ENCODE measurements at regions not wholly inside any gene's neighbourhood (a gene's known extent, or its start where the extent isn't known, plus 50 kb on each side); places are given as distances from the start of the nearest gene placed in this dataset.

DNA sequence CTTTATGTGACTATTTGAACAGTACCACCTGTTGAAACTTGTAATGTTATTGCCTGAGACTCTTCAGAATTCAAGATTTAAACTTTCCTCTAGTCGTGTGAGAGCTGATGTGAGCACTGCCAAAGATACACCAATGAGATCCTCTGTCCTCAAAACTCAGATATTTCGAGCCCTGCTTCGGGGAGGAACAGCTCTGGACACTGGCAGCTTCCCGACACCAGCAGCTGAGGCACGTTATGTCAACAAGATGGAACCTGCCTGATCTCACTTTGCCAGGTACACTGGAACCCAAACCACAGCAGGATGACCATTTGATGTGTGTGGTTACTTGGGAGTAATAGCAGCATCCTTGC is 319.9 kb upstream of the RBMS1 start:
- Mint-ChIP-seq H3K4me3 (ENCODE audit: low read depth) (no peak overlapping the region), H3K36me3 (ENCODE audit: insufficient read depth) (no peaks in the 10 kb centered on the region), H3K4me1 (ENCODE audit: low read depth) (no peaks in the 10 kb centered on the region), H3K27me3 (no peaks in the 10 kb centered on the region), H3K9me3 (ENCODE audit: low read depth) (no peaks in the 10 kb centered on the region), H3K27ac (no peak overlapping the region)
- DNase-seq (ENCODE audit: low spot score, unreplicated experiment), result no peak
- TF ChIP-seq, protein P1, sequence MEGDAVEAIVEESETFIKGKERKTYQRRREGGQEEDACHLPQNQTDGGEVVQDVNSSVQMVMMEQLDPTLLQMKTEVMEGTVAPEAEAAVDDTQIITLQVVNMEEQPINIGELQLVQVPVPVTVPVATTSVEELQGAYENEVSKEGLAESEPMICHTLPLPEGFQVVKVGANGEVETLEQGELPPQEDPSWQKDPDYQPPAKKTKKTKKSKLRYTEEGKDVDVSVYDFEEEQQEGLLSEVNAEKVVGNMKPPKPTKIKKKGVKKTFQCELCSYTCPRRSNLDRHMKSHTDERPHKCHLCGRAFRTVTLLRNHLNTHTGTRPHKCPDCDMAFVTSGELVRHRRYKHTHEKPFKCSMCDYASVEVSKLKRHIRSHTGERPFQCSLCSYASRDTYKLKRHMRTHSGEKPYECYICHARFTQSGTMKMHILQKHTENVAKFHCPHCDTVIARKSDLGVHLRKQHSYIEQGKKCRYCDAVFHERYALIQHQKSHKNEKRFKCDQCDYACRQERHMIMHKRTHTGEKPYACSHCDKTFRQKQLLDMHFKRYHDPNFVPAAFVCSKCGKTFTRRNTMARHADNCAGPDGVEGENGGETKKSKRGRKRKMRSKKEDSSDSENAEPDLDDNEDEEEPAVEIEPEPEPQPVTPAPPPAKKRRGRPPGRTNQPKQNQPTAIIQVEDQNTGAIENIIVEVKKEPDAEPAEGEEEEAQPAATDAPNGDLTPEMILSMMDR (IDR thresholded peaks at IDR 0.05; ENCODE audit: unreplicated experiment), result no peak

DNA sequence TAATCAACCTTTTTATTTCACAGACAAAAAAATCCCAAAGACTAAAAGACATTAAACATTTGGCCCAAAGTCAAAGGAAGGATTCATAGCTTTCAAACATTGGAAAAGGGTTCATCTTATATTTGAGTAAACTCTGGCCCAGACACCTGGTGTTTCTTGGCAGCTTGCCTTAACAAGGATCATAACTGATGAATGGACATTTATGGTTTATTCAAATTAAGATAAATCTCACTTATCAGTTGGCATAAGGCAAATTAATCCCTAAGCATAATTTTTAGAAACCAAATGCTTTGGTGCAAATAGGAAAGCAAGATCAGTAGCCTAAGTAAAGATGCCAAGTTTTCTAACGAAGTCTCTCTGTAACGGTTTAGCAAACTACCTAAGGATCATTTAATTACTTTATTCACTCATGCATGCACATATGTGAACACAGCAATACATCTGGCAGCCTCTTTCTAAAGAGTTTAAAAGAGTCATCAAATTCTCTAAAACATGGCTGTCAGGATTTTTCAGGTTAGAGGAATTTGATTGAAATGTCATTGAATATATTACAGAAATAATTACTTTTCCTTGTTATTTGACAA is 323.4 kb upstream of the RBMS1 start:
- H3K4me3 Mint-ChIP-seq (ENCODE audit: low read depth), result no peak overlapping the region
- TF ChIP-seq, protein P1 (IDR thresholded peaks at IDR 0.05; ENCODE audit: unreplicated experiment), result no peak
- no peaks in the 10 kb centered on the region for H3K4me1 Mint-ChIP-seq (ENCODE audit: low read depth)
- no peak overlapping the region for H3K27ac Mint-ChIP-seq
- no peaks in the 10 kb centered on the region for H3K9me3 Mint-ChIP-seq (ENCODE audit: low read depth)
- H3K36me3 Mint-ChIP-seq (ENCODE audit: insufficient read depth), result no peaks in the 10 kb centered on the region
- DNase-seq (ENCODE audit: low spot score, unreplicated experiment), result no peak
- no peaks in the 10 kb centered on the region for H3K27me3 Mint-ChIP-seq

DNA sequence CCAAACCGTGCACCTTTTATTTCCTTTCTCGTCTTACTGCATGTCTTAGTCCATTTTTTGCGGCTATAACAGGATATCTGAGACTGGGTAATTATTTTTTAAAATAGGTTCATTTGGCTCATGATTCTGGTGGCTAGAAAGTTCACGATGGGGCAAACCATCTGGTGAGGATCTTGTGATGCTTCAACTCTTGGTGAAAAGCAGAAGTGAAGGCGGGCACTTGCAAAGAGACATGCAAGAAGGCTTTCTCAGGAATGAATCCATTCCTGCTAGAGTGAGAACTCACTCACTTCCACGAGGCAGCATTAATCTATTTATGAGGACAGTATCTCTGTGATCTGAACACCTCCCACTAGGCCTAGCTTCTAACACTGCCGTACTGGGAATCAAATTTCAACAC is 327.1 kb upstream of the RBMS1 start:
- Mint-ChIP-seq H3K27me3 (no peaks in the 10 kb centered on the region), H3K4me3 (ENCODE audit: low read depth) (no peak overlapping the region), H3K36me3 (ENCODE audit: insufficient read depth) (no peaks in the 10 kb centered on the region), H3K27ac (no peak overlapping the region), H3K4me1 (ENCODE audit: low read depth) (no peaks in the 10 kb centered on the region), H3K9me3 (ENCODE audit: low read depth) (peaks cover 22% of the 10 kb centered on the region)
- DNase-seq (ENCODE audit: low spot score, unreplicated experiment), result no peak
- TF ChIP-seq, protein P1 (IDR thresholded peaks at IDR 0.05; ENCODE audit: unreplicated experiment), result no peak

DNA sequence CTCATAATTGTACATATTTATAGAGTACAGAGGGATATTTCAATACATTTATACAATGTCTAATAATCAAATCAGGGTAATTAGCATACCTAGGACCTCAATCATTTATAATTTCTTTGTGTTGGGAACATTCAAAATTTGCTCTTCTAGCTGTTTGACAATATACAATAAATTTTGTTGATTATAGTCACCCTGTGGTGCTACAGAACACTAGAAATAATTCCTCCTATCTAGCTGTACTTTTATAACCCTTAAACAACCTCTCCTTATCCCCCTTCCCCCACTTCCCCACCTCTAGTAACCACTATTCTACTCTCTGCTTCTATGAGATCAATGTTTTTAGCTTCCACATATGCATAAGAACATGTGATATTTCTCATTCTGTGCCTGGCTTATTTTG is 328.4 kb upstream of the RBMS1 start:
- Mint-ChIP-seq H3K9me3 (ENCODE audit: low read depth) (peaks cover 27% of the 10 kb centered on the region), H3K4me3 (ENCODE audit: low read depth) (no peak overlapping the region), H3K36me3 (ENCODE audit: insufficient read depth) (no peaks in the 10 kb centered on the region), H3K27me3 (no peaks in the 10 kb centered on the region), H3K4me1 (ENCODE audit: low read depth) (no peaks in the 10 kb centered on the region), H3K27ac (no peak overlapping the region)
- no peak for DNase-seq (ENCODE audit: low spot score, unreplicated experiment)
- TF ChIP-seq, protein P1 (IDR thresholded peaks at IDR 0.05; ENCODE audit: unreplicated experiment), result no peak

DNA sequence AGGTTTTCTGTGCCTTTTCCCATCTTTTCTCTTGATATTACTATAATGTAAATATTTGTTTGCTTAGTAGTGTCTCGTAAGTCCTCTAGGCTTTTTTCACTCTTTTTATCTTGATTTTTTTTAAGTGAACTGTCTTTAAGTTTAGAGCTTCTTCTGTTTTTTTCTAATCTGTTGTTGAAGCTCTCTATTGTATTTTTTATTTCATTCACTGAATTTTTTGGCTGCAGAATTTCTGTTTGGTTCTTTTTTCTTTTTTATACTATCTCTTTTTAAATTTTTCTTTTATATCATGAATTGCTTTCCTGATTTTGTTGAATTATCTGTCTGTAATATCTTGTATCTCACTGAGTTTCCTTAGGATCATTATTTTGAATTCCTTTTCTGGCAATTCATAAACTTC is 331.8 kb upstream of the RBMS1 start:
- TF ChIP-seq, protein P1 (IDR thresholded peaks at IDR 0.05; ENCODE audit: unreplicated experiment), result no peak
- peaks cover 33% of the 10 kb centered on the region for H3K9me3 Mint-ChIP-seq (ENCODE audit: low read depth)

More for the DNA sequence above, 331.8 kb upstream of the RBMS1 start:
- H3K4me1 Mint-ChIP-seq (ENCODE audit: low read depth), result no peaks in the 10 kb centered on the region
- H3K36me3 Mint-ChIP-seq (ENCODE audit: insufficient read depth), result no peaks in the 10 kb centered on the region
- no peak overlapping the region for H3K4me3 Mint-ChIP-seq (ENCODE audit: low read depth)
- H3K27me3 Mint-ChIP-seq, result no peaks in the 10 kb centered on the region
- no peak for DNase-seq (ENCODE audit: low spot score, unreplicated experiment)
- H3K27ac Mint-ChIP-seq, result no peak overlapping the region
